ENCODE measurements at regions not wholly inside any gene's neighbourhood (a gene's known extent, or its start where the extent isn't known, plus 50 kb on each side); places are given as distances from the start of the nearest gene placed in this dataset.

DNA sequence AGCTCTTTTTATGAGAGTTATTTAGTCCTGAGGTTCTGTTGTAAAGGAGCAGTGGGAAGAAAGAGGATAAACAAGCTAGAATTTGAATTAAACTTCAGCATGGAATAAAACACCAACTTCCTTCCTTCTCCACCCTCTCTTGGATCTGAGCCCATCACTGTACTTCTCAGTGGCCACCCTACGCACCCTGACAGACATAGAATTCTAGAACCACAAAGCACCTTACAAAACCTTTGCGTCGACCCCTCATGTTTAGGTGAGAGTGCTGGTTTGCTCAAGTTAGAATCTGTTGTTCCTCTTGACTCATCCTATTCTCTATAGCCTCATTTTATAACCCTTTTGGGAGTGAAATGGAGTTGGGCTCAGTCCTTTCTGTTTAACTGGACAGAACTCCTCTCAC is 84.6 kb upstream of the RPL34 start:
- no peak for DNase-seq (ENCODE audit: low read depth)
- TF ChIP-seq, protein P1, sequence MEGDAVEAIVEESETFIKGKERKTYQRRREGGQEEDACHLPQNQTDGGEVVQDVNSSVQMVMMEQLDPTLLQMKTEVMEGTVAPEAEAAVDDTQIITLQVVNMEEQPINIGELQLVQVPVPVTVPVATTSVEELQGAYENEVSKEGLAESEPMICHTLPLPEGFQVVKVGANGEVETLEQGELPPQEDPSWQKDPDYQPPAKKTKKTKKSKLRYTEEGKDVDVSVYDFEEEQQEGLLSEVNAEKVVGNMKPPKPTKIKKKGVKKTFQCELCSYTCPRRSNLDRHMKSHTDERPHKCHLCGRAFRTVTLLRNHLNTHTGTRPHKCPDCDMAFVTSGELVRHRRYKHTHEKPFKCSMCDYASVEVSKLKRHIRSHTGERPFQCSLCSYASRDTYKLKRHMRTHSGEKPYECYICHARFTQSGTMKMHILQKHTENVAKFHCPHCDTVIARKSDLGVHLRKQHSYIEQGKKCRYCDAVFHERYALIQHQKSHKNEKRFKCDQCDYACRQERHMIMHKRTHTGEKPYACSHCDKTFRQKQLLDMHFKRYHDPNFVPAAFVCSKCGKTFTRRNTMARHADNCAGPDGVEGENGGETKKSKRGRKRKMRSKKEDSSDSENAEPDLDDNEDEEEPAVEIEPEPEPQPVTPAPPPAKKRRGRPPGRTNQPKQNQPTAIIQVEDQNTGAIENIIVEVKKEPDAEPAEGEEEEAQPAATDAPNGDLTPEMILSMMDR (IDR thresholded peaks at IDR 0.05; ENCODE audit: control insufficient read depth, extremely low read depth, insufficient read depth): no peak

DNA sequence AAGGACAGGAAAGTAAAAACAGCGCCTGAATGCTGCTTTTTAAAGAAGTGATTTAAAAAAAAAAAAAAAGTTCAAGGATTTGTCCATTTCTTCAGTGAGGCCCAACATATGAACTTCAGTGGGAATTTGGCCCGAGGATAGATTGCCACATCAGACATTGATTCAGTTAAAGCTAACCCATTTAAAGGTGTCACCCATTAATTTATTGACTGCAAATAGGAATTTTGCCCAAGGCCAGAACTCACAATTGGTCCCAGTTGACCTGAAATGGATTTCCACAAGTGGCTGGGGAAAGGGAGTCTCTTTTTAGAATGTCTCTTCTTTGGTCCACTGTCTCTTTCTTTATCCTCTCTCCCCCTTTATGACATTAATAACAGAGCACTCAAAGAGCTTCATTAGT is 86.5 kb upstream of the RPL34 start:
- TF ChIP-seq, protein P1 (IDR thresholded peaks at IDR 0.05; ENCODE audit: control insufficient read depth, extremely low read depth, insufficient read depth): no peak
- H3K4me3 ChIP-seq (ENCODE audit: low read depth, low read length): no peak overlapping the region
- no peak for DNase-seq (ENCODE audit: low read depth)

More for the DNA sequence above, 84.6 kb upstream of the RPL34 start:
- no peak overlapping the region for H3K4me3 ChIP-seq (ENCODE audit: low read depth, low read length)

DNA sequence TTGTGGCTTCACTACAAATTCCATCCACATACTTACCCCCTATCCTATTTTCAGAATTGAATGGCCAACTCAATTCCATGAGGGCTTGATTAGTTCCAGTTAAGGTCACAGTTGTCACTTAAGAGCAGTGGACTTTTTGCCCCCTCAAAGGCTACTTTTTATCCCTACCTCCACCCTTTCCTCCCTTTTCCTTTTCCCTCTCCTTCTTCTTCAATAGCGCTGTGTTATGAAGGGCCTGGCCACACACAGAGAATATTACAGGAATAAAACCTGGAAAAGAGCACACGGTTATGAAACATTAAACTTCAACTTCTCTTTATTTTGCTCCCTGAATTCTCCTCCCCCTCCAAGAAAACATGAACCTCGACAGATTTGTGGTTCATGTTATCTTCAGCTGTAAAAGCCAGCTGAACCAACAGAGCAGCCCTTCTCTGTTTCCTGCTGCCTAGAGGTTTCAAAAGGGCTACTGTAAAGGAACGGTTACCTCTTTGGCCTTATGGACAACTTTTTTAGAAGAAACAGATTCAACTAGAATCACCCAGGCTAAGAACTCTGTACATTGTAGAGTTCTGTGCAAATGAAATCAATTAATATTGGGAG is 87.0 kb upstream of the RPL34 start:
- DNase-seq (ENCODE audit: low read depth): no peak
- TF ChIP-seq, protein P1 (IDR thresholded peaks at IDR 0.05; ENCODE audit: control insufficient read depth, extremely low read depth, insufficient read depth): no peak
- H3K4me3 ChIP-seq (ENCODE audit: low read depth, low read length): no peak overlapping the region

DNA sequence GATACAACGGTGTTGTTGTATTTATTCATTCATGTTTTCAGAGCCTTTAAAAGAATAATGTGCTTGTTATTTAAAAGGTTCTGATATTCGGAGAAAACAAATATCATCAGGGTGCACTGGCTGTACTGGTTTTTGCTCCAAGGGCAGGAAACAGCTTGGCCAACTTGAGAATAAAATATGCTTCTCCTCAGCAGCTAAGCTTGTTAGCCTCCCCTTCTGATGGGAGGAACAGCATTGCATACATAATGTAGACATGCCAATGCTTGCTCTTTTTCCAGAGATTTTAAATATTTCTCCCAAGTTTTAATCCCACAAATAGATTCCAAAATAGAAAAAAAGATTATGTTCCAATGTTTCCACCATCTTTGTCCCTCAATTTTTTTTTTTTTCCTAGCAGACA is 87.6 kb upstream of the RPL34 start:
- TF ChIP-seq, protein P1 (IDR thresholded peaks at IDR 0.05; ENCODE audit: control insufficient read depth, extremely low read depth, insufficient read depth): no peak
- no peak overlapping the region for H3K4me3 ChIP-seq (ENCODE audit: low read depth, low read length)
- DNase-seq (ENCODE audit: low read depth): no peak

DNA sequence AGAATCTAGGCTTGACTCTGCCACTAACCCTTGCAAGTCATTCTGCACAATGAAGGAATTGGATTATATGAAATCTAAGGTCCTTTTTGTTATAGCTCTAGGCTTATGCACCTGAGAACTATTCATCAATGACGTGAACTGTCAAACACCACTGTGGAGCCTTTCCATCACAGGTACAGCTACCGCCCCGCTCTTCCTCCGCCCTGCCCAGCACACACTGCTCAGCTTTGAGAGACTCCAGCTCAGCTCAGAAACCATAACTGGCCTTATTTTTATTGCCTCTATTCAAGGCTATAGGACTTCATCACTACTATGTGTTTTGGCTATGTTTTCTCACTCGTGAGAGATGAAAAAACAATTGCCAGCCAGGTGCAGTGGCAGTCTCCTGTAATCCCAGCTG is 88.2 kb upstream of the RPL34 start:
- TF ChIP-seq, protein P1 (IDR thresholded peaks at IDR 0.05; ENCODE audit: control insufficient read depth, extremely low read depth, insufficient read depth): no peak
- no peak overlapping the region for H3K4me3 ChIP-seq (ENCODE audit: low read depth, low read length)
- DNase-seq (ENCODE audit: low read depth): no peak

DNA sequence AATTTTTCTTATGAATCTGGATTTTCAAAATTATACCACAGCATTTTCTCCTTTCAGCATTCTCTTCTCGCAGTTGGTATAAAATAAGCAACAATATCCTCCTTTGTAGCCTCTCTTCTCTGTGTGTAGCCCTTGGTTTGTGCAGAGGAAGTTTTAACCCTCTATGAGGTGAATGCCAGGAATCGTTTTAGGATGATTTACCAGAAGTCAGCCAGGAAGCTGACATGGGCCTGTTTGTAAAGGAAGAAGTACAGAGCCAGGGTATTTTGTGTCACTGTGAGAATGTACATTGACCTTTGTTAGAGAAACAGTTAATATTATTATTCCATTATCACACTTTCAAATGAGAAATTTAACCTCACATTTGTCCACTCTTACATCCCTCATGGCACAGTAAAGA is 88.9 kb upstream of the RPL34 start:
- no peak for DNase-seq (ENCODE audit: low read depth)
- TF ChIP-seq, protein P1 (IDR thresholded peaks at IDR 0.05; ENCODE audit: control insufficient read depth, extremely low read depth, insufficient read depth): no peak
- H3K4me3 ChIP-seq (ENCODE audit: low read depth, low read length): no peak overlapping the region

Data from LNCaP clone FGC (cell line).